ENCODE measurements at regions not wholly inside any gene's neighbourhood (a gene's known extent, or its start where the extent isn't known, plus 50 kb on each side); places are given as distances from the start of the nearest gene placed in this dataset.
"Not testable (repeated sequence)": the region's sequence is repeated elsewhere in the genome, so short reads cannot be mapped to it uniquely, and the experiment has no call there.

GRCh38 chr2:47690132-47690531, 92.8 kb upstream of the MSH6 start:
- DNase-seq: no peak

GRCh38 chr2:47689118-47689517, 93.8 kb upstream of the MSH6 start:
- DNase-seq: not testable (repeated sequence)

- no peak for DNase-seq
Measured at GRCh38 chr2:47688561-47688960, 94.4 kb upstream of the MSH6 start.

- DNase-seq: no peak
Measured at GRCh38 chr2:47687856-47688255, 95.1 kb upstream of the MSH6 start.

GRCh38 chr2:47686018-47686417, 96.9 kb upstream of the MSH6 start:
- no peak for DNase-seq

GRCh38 chr2:47682216-47682749, 100.7 kb upstream of the MSH6 start:
- no peak for DNase-seq

- no peak for DNase-seq
Measured at GRCh38 chr2:47676261-47676926, 105.6 kb upstream of the KCNK12 start.

GRCh38 chr2:47675196-47675825, 104.5 kb upstream of the KCNK12 start:
- DNase-seq: no peak

- DNase-seq: no peak
Measured at GRCh38 chr2:47666332-47666731, 95.5 kb upstream of the KCNK12 start.

- no peak for DNase-seq
Measured at GRCh38 chr2:47664817-47665216, 94.0 kb upstream of the KCNK12 start.

- no peak for DNase-seq
Measured at GRCh38 chr2:47662552-47662951, 91.8 kb upstream of the KCNK12 start.

- DNase-seq: no peak
Measured at GRCh38 chr2:47661310-47661709, 90.5 kb upstream of the KCNK12 start.

- no peak for DNase-seq
Measured at GRCh38 chr2:47660168-47660567, 89.4 kb upstream of the KCNK12 start.

GRCh38 chr2:47658646-47659320, 88.0 kb upstream of the KCNK12 start:
- no peak for DNase-seq

- no peak for DNase-seq
Measured at GRCh38 chr2:47657886-47658489, 87.2 kb upstream of the KCNK12 start.

GRCh38 chr2:47656715-47657600, 86.2 kb upstream of the KCNK12 start:
- DNase-seq: no peak

GRCh38 chr2:47655563-47655880, 84.7 kb upstream of the KCNK12 start:
- no peak for DNase-seq

GRCh38 chr2:47654790-47655562, 84.2 kb upstream of the KCNK12 start:
- DNase-seq: no peak

GRCh38 chr2:47653902-47654789, 83.4 kb upstream of the KCNK12 start:
- no peak for DNase-seq

- no peak for DNase-seq
Measured at GRCh38 chr2:47653036-47653435, 82.3 kb upstream of the KCNK12 start.

Measured in skin of body (tissue), 1 donor.